Panc1 (cell line): ENCODE measurements at regions not wholly inside any gene's neighbourhood (a gene's known extent, or its start where the extent isn't known, plus 50 kb on each side); places are given as distances from the start of the nearest gene placed in this dataset.

Experiments used
- ATAC-seq: fragments of 200-7000 bp; cut with Tn5 transposase; 2 replicates; pipeline ENCODE4 v1.9.1; 2020; ENCODE audit warnings: mild to moderate bottlenecking, moderate library complexity
- BruUV-seq: library from RNA; stranded (reverse); fragments of 400-500 nt; replicated peaks from 2 replicates; lab custom pipeline; 2021; lab: Mats Ljungman, UMichigan
- CTCF ChIA-PET: fragments of 300-600 bp; sonication (Branson Sonifier 250); formaldehyde crosslinking; loops from one replicate; lab custom pipeline; 2022; ENCODE audit warnings: antibody characterized with exemption; lab: Charles Lee
- POLR2A ChIA-PET: fragments of 300-600 bp; sonication (Branson Sonifier 250); formaldehyde crosslinking; loops from one replicate; lab custom pipeline; 2022; ENCODE audit warnings: antibody characterized with exemption; lab: Charles Lee
- DNase-seq: peaks from one replicate; pipeline ENCODE4 v3.0.0-alpha.2; 2010; ENCODE audit warnings: low read depth, low spot score
- H3K27ac ChIP-seq: 2 replicates; pipeline ENCODE4 v1.5.1; 2011; ENCODE audit warnings: mild to moderate bottlenecking, low read length, inconsistent platforms
- H3K27me3 ChIP-seq: fragments of 200-500 bp; sonication (Bioruptor generic); 2 replicates; pipeline ENCODE4 v1.6.0; 2014; ENCODE audit warnings: low read length, inconsistent platforms; ENCODE audit not compliant: control insufficient read depth, insufficient read depth
- H3K36me3 ChIP-seq: fragments of 200-500 bp; sonication (Bioruptor generic); 2 replicates; pipeline ENCODE4 v1.5.1; 2014; ENCODE audit warnings: inconsistent platforms, mild to moderate bottlenecking, low read length, moderate library complexity; ENCODE audit not compliant: control insufficient read depth, insufficient read depth
- H3K4me1 ChIP-seq: 2 replicates; pipeline ENCODE4 v1.5.1; 2011; ENCODE audit warnings: inconsistent platforms, mild to moderate bottlenecking, low read length, moderate library complexity; ENCODE audit not compliant: control insufficient read depth, insufficient read depth
- H3K4me3 ChIP-seq, 2 experiments: 2 replicates each; pipeline ENCODE4 v1.5.1; 2011 to 2012; ENCODE audit warnings: low read depth in 2 of 2, low read length in 2 of 2, mild to moderate bottlenecking in 2 of 2, inconsistent platforms in 1 of 2, moderate library complexity in 1 of 2
- H3K9me3 ChIP-seq: fragments of 200-500 bp; sonication (Bioruptor generic); 2 replicates; pipeline ENCODE4 v1.5.1; 2014; ENCODE audit warnings: low read depth, mild to moderate bottlenecking, inconsistent platforms, low read length, moderate library complexity; ENCODE audit not compliant: control insufficient read depth, insufficient read depth
- POLR2AphosphoS5 ChIP-seq: IDR thresholded peaks from 2 replicates; pipeline ENCODE4 v1.6.1; 2012; ENCODE audit warnings: mild to moderate bottlenecking, low read depth, low read length, moderate library complexity
- SIN3A ChIP-seq: IDR thresholded peaks from 2 replicates; pipeline ENCODE4 v1.6.1; 2012; ENCODE audit warnings: low read depth, mild to moderate bottlenecking, low read length, moderate library complexity, borderline replicate concordance; ENCODE audit not compliant: insufficient read depth
- TCF7L2 ChIP-seq: IDR thresholded peaks from 2 replicates; pipeline ENCODE4 v1.6.1; 2011; ENCODE audit warnings: mild to moderate bottlenecking, low read depth, low read length, inconsistent platforms
- in situ Hi-C: cut with HindIII; loops from 2 replicates; pipeline ENCODE4 v1.10.0; 2016; ENCODE audit warnings: low sequenced_read_pairs, low pct_unique_long_range_greater_than_20kb
- intact Hi-C: fragments of 100-400 bp; cut with micrococcal nuclease; formaldehyde crosslinking; loops from one replicate; pipeline ENCODE4 v1.10.0; 2022; ENCODE audit not compliant: unreplicated experiment
- TF ChIP-seq, protein P1 (sequence below), 2 experiments: IDR thresholded peaks; 2 replicates each; pipeline ENCODE4 v1.6.1; 2011 to 2012; ENCODE audit warnings: low read depth in 2 of 2, control low read depth in 1 of 2, low read length in 1 of 2, mild to moderate bottlenecking in 1 of 2, moderate library complexity in 1 of 2; ENCODE audit not compliant: insufficient read depth in 1 of 2
- TF ChIP-seq, protein P2 (sequence below): fragments of 450-650 bp; IDR thresholded peaks from 2 replicates; pipeline ENCODE4 v1.5.1; 2017; ENCODE audit warnings: mild to moderate bottlenecking

DNA sequence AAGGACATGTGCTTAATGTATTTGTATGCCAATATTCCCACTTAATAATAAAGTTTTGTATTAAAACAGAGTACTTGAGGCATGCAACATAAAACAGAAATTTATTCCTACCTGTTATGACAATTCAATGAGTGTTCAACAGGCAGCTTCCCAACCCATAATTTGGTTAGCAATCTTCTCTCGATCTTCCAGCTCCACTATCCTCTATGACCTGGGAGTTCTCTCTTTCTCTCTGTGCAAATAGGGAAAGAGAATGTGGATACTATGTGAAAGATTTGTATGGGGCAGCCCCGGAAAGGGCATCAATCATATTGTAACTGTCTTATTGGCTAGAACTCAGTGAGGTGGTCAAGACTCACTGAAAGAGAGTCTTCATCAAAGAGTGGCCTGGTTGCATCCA, 644.9 kb upstream of the PCDH20 start:
- no peaks in the 10 kb centered on the region for H3K9me3 ChIP-seq
- ChIA-PET POLR2A (no interaction called here), CTCF (no interaction called here)
- BruUV-seq = no TSS peak
- no peak for ATAC-seq
- TF ChIP-seq, protein P1, sequence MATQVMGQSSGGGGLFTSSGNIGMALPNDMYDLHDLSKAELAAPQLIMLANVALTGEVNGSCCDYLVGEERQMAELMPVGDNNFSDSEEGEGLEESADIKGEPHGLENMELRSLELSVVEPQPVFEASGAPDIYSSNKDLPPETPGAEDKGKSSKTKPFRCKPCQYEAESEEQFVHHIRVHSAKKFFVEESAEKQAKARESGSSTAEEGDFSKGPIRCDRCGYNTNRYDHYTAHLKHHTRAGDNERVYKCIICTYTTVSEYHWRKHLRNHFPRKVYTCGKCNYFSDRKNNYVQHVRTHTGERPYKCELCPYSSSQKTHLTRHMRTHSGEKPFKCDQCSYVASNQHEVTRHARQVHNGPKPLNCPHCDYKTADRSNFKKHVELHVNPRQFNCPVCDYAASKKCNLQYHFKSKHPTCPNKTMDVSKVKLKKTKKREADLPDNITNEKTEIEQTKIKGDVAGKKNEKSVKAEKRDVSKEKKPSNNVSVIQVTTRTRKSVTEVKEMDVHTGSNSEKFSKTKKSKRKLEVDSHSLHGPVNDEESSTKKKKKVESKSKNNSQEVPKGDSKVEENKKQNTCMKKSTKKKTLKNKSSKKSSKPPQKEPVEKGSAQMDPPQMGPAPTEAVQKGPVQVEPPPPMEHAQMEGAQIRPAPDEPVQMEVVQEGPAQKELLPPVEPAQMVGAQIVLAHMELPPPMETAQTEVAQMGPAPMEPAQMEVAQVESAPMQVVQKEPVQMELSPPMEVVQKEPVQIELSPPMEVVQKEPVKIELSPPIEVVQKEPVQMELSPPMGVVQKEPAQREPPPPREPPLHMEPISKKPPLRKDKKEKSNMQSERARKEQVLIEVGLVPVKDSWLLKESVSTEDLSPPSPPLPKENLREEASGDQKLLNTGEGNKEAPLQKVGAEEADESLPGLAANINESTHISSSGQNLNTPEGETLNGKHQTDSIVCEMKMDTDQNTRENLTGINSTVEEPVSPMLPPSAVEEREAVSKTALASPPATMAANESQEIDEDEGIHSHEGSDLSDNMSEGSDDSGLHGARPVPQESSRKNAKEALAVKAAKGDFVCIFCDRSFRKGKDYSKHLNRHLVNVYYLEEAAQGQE (IDR thresholded peaks at IDR 0.05; ENCODE audit: insufficient read depth in 1 of 2, low read depth in 2 of 2, low read length in 1 of 2) = no peak
- TF ChIP-seq TCF7L2 = no peak
- TF ChIP-seq SIN3A = no peak
- TF ChIP-seq, protein P2, sequence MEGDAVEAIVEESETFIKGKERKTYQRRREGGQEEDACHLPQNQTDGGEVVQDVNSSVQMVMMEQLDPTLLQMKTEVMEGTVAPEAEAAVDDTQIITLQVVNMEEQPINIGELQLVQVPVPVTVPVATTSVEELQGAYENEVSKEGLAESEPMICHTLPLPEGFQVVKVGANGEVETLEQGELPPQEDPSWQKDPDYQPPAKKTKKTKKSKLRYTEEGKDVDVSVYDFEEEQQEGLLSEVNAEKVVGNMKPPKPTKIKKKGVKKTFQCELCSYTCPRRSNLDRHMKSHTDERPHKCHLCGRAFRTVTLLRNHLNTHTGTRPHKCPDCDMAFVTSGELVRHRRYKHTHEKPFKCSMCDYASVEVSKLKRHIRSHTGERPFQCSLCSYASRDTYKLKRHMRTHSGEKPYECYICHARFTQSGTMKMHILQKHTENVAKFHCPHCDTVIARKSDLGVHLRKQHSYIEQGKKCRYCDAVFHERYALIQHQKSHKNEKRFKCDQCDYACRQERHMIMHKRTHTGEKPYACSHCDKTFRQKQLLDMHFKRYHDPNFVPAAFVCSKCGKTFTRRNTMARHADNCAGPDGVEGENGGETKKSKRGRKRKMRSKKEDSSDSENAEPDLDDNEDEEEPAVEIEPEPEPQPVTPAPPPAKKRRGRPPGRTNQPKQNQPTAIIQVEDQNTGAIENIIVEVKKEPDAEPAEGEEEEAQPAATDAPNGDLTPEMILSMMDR = no peak
- no peak for TF ChIP-seq POLR2AphosphoS5
- no peak overlapping the region for H3K27ac ChIP-seq
- intact Hi-C loops = no loop called here
- H3K36me3 ChIP-seq = no peaks in the 10 kb centered on the region
- H3K27me3 ChIP-seq = no peaks in the 10 kb centered on the region
- H3K4me3 ChIP-seq = no peak overlapping the region
- in situ Hi-C loops = no loop called here
- DNase-seq = no peak
- no peaks in the 10 kb centered on the region for H3K4me1 ChIP-seq

DNA sequence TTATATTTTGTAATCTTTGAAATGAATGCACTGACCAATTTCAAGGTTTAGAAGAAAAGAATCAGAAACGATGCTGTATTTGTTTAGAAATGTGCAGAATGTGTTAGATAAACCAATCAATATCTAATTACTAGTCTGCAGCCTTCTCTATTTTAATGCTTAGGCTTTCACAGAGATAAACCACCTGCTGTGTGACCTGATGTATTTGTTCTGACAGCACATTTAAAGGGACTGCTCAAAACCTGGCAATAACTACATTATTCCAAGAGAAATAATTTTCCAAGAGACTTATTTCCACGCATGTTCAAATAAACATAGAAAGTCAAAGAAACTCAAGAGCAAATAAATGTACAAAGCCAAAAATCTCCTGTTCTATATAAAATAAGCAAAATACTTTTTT, 641.6 kb upstream of the PCDH20 start:
- BruUV-seq = no TSS peak
- in situ Hi-C loops = no loop called here
- ATAC-seq (no peak), DNase-seq (no peak)
- H3K36me3 ChIP-seq = no peaks in the 10 kb centered on the region
- ChIA-PET CTCF (no interaction called here), POLR2A (no interaction called here)
- H3K4me3 ChIP-seq = no peak overlapping the region
- TF ChIP-seq SIN3A (no peak), POLR2AphosphoS5 (no peak), TCF7L2 (no peak)
- TF ChIP-seq, protein P2 = no peak
- TF ChIP-seq, protein P1 (IDR thresholded peaks at IDR 0.05; ENCODE audit: insufficient read depth in 1 of 2, low read depth in 2 of 2, low read length in 1 of 2) = no peak
- no peaks in the 10 kb centered on the region for H3K9me3 ChIP-seq
- intact Hi-C loops = no loop called here
- H3K4me1 ChIP-seq = no peaks in the 10 kb centered on the region
- no peaks in the 10 kb centered on the region for H3K27me3 ChIP-seq
- no peak overlapping the region for H3K27ac ChIP-seq
